ENCODE measurements at regions not wholly inside any gene's neighbourhood (a gene's known extent, or its start where the extent isn't known, plus 50 kb on each side); places are given as distances from the start of the nearest gene placed in this dataset.

DNA sequence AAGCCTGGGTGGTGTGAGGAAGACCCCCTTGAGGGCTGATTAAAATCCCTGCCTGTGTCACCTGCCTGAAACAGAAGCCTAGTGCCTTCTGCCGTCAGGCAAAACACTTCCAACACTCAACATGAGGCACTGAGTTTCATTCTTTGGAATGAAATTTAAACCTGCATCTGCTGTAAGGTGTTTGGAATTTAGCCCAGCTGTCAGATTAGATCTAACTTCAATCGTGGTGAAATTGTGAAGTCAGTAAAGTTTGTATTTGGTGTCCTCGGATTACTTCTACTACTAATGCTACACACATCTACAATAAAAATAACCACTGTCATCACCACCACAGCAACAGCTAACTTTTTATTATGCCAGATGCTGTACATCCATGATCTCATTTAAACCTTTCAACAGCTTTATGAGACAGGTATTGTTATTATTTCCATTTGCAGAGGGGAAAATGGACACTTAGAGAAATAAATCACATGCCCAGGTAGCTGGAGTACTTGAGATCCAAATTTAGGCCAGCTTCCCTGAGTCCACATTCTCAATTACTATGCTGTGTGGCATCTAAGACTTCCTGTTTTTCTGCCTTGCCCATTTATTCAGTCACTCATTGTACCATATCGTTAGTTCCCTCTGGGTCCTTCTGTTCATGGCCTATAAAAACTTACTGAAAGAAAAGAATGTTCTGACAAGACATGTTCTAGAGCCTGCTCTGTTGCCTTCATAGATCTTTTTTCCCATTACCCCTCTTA is 98.2 kb upstream of the GCFC2 start:
- no peak for TF ChIP-seq SUZ12 (IDR thresholded peaks at IDR 0.05; ENCODE audit: extremely low read depth, insufficient read depth, insufficient read length)
- TF ChIP-seq YY1 (IDR thresholded peaks at IDR 0.05; ENCODE audit: insufficient read depth, insufficient read length), result no peak

Data from NT2/D1 (cell line).